Hepatocyte (in vitro differentiated cells): ENCODE measurements at regions not wholly inside any gene's neighbourhood (a gene's known extent, or its start where the extent isn't known, plus 50 kb on each side); places are given as distances from the start of the nearest gene placed in this dataset.

Experiments used
- CTCF ChIP-seq: fragments of 200-600 bp; sonication (generic); IDR thresholded peaks from 2 replicates; pipeline ENCODE4 v1.5.1; 2016; ENCODE audit warnings: antibody characterized with exemption, mild to moderate bottlenecking; ENCODE audit not compliant: poor library complexity
- EZH2 ChIP-seq: fragments of 200-600 bp; sonication (generic); IDR thresholded peaks from 2 replicates; pipeline ENCODE4 v1.6.1; 2016; ENCODE audit warnings: antibody characterized with exemption, mild to moderate bottlenecking, borderline replicate concordance
- EZH2phosphoT487 ChIP-seq: fragments of 200-600 bp; sonication (generic); IDR thresholded peaks from one replicate; pipeline ENCODE4 v1.6.1; 2018; ENCODE audit warnings: antibody characterized with exemption, mild to moderate bottlenecking, low read depth, moderate library complexity; ENCODE audit not compliant: unreplicated experiment, severe bottlenecking

GRCh38 chr12:46465307-46465706, 92.7 kb upstream of the SLC38A2 start:
- TF ChIP-seq CTCF: no peak
- no peak for TF ChIP-seq EZH2
- TF ChIP-seq EZH2phosphoT487: no peak
